Choroid plexus epithelial cell (primary cell): ENCODE measurements at regions not wholly inside any gene's neighbourhood (a gene's known extent, or its start where the extent isn't known, plus 50 kb on each side); places are given as distances from the start of the nearest gene placed in this dataset.

Experiments used
- DNase-seq: peaks from one replicate; pipeline ENCODE4 v3.0.0-alpha.2; 2010; ENCODE audit warnings: low read depth
- H3K4me3 ChIP-seq: 2 replicates; pipeline ENCODE4 v1.5.1; 2011; ENCODE audit warnings: low read depth, mild to moderate bottlenecking, control low read depth, low read length, moderate library complexity
- CTCF ChIP-seq: conservative IDR thresholded peaks from 2 replicates; pipeline ENCODE4 v1.5.1; 2011; ENCODE audit warnings: low read depth, mild to moderate bottlenecking, control low read depth, inconsistent platforms, low read length, moderate library complexity

GRCh38 chr9:118230329-118230728 lies 526.1 kb downstream of the TLR4 start:
- DNase-seq, result no peak
- no peak for TF ChIP-seq CTCF

GRCh38 chr9:118236625-118237024 lies 532.4 kb downstream of the TLR4 start:
- no peak overlapping the region for H3K4me3 ChIP-seq
- no peak for TF ChIP-seq CTCF
- no peak for DNase-seq

More at GRCh38 chr9:118230329-118230728, 526.1 kb downstream of the TLR4 start:
- no peak overlapping the region for H3K4me3 ChIP-seq

- TF ChIP-seq CTCF, result no peak
- no peak overlapping the region for H3K4me3 ChIP-seq
- DNase-seq, result no peak
Measured at GRCh38 chr9:118238139-118238538, 533.9 kb downstream of the TLR4 start.

- no peak for TF ChIP-seq CTCF
- DNase-seq, result no peak
Measured at GRCh38 chr9:118252027-118252426, 547.8 kb downstream of the TLR4 start.

GRCh38 chr9:118262191-118262590 lies 558.0 kb downstream of the TLR4 start:
- TF ChIP-seq CTCF, result no peak
- H3K4me3 ChIP-seq, result no peak overlapping the region
- no peak for DNase-seq

More at GRCh38 chr9:118252027-118252426, 547.8 kb downstream of the TLR4 start:
- no peak overlapping the region for H3K4me3 ChIP-seq

- TF ChIP-seq CTCF, result no peak
- no peak overlapping the region for H3K4me3 ChIP-seq
- no peak for DNase-seq
Measured at GRCh38 chr9:118263949-118264348, 559.7 kb downstream of the TLR4 start.

GRCh38 chr9:118268046-118268445 lies 563.8 kb downstream of the TLR4 start:
- no peak overlapping the region for H3K4me3 ChIP-seq
- DNase-seq, result no peak
- TF ChIP-seq CTCF, result no peak
